Mesendoderm (in vitro differentiated cells): ENCODE measurements at regions not wholly inside any gene's neighbourhood (a gene's known extent, or its start where the extent isn't known, plus 50 kb on each side); places are given as distances from the start of the nearest gene placed in this dataset.
"Not testable (repeated sequence)": the region's sequence is repeated elsewhere in the genome, so short reads cannot be mapped to it uniquely, and the experiment has no call there.

Source experiments
- DNase-seq: peaks from one replicate; pipeline ENCODE4 v3.0.0; 2013
- H2AK5ac ChIP-seq: 2 replicates; pipeline ENCODE4 v1.6.1; 2013; ENCODE audit warnings: low read length, inconsistent platforms
- H2BK120ac ChIP-seq: 2 replicates; pipeline ENCODE4 v1.6.1; 2013; ENCODE audit warnings: low read depth, mild to moderate bottlenecking, low read length, moderate library complexity, mixed read lengths
- H2BK15ac ChIP-seq: replicated peaks from 2 replicates; pipeline ENCODE4 v1.6.1; 2013; ENCODE audit warnings: low read depth, mild to moderate bottlenecking, moderate library complexity
- H2BK5ac ChIP-seq: 2 replicates; pipeline ENCODE4 v1.6.1; 2013; ENCODE audit warnings: low read length, inconsistent platforms
- H3K18ac ChIP-seq: 2 replicates; pipeline ENCODE4 v1.6.1; 2013; ENCODE audit warnings: mild to moderate bottlenecking, low read length, mixed read lengths
- H3K23ac ChIP-seq: one replicate; pipeline ENCODE4 v1.6.1; 2013; ENCODE audit warnings: low read length
- H3K27ac ChIP-seq: 2 replicates; pipeline ENCODE4 v1.5.1; 2013; ENCODE audit warnings: low read depth, mild to moderate bottlenecking, inconsistent platforms, low read length, moderate library complexity
- H3K27me3 ChIP-seq: 2 replicates; pipeline ENCODE4 v1.6.1; 2013; ENCODE audit warnings: low read length, control low read depth, mild to moderate bottlenecking, inconsistent platforms; ENCODE audit not compliant: insufficient read depth, poor library complexity
- H3K36me3 ChIP-seq: 2 replicates; pipeline ENCODE4 v1.6.1; 2013; ENCODE audit warnings: low read length, inconsistent platforms; ENCODE audit not compliant: control insufficient read depth, insufficient read depth
- H3K4ac ChIP-seq: one replicate; pipeline ENCODE4 v1.6.1; 2013; ENCODE audit warnings: low read depth, mild to moderate bottlenecking, low read length, moderate library complexity
- H3K4me1 ChIP-seq: 2 replicates; pipeline ENCODE4 v1.6.1; 2013; ENCODE audit warnings: low read depth, low read length, inconsistent platforms; ENCODE audit not compliant: control insufficient read depth
- H3K4me2 ChIP-seq: 2 replicates; pipeline ENCODE4 v1.6.1; 2013; ENCODE audit warnings: low read length
- H3K4me3 ChIP-seq: 2 replicates; pipeline ENCODE4 v1.5.1; 2013; ENCODE audit warnings: mild to moderate bottlenecking, low read length
- H3K56ac ChIP-seq: one replicate; pipeline ENCODE4 v1.6.1; 2013; ENCODE audit warnings: low read length
- H3K79me1 ChIP-seq: 2 replicates; pipeline ENCODE4 v1.6.1; 2013; ENCODE audit warnings: low read length, inconsistent platforms
- H3K79me2 ChIP-seq: 2 replicates; pipeline ENCODE4 v1.6.1; 2013; ENCODE audit warnings: mild to moderate bottlenecking, low read length; ENCODE audit not compliant: control insufficient read depth, insufficient read depth
- H3K9ac ChIP-seq: 2 replicates; pipeline ENCODE4 v1.6.1; 2013; ENCODE audit warnings: low read length, inconsistent platforms
- H4K5ac ChIP-seq: one replicate; pipeline ENCODE4 v1.6.1; 2013; ENCODE audit warnings: low read length
- H4K8ac ChIP-seq: one replicate; pipeline ENCODE4 v1.6.1; 2013; ENCODE audit warnings: low read depth, mild to moderate bottlenecking, control low read depth, low read length, moderate library complexity
- WGBS: extraction: QIAGEN DNeasy Blood & Tissue Kit; methylation state at CpG from one replicate; pipeline ENCODE4 v1.1.7; 2013; ENCODE audit warnings: low lambda C conversion rate, missing lambda C conversion rate; ENCODE audit not compliant: insufficient coverage; ENCODE audit errors: extremely low coverage; 5-methylcytosine and 5-hydroxymethylcytosine counted together

DNA sequence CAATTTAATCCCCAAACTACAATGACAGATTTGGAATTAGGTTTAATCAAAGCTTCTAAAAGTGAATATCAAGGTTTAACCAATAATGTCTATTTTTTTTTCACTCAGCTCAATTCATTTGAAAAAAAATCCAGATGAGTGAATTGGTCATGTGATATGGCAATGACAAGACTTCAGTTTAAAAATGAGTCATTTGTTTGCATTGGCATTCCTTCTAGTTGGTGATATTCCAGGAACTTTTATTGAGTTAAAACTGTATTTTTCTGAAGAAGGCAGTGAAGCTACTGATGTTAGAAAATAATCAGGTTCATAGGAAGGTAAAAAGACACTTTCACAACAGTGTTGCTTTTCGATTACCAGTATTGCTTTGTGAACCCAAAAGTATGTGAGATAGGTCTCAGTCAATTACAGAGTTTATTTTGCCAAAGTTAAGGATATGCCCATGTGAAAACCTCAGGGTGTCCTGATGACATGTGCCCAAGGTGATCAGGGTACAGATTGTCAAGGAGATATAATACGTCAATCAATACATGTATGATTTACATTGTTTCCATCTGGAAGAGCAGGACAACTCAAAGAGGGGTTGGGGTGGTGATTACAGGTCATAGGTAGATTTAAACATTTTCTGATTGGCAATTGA lies 1214.9 kb downstream of the GALC start:
- no peaks in the 10 kb centered on the region for H3K27me3 ChIP-seq
- H4K5ac ChIP-seq: no peak overlapping the region
- H3K79me2 ChIP-seq: no peaks in the 10 kb centered on the region
- H3K4me1 ChIP-seq: no peaks in the 10 kb centered on the region
- no peak overlapping the region for H3K4me2 ChIP-seq
- no peak overlapping the region for H2BK15ac ChIP-seq
- H2BK120ac ChIP-seq: no peak overlapping the region
- no peak overlapping the region for H3K23ac ChIP-seq
- no peak overlapping the region for H3K27ac ChIP-seq
- H3K4ac ChIP-seq: peak overlapping the region; percentile 70
- no peak overlapping the region for H3K4me3 ChIP-seq
- no peaks in the 10 kb centered on the region for H3K79me1 ChIP-seq
- no peak overlapping the region for H3K56ac ChIP-seq
- no peak overlapping the region for H2BK5ac ChIP-seq
- no peak overlapping the region for H3K18ac ChIP-seq
- DNase-seq: no peak
- H2AK5ac ChIP-seq: no peak overlapping the region
- H4K8ac ChIP-seq: no peak overlapping the region
- no peaks in the 10 kb centered on the region for H3K36me3 ChIP-seq
- H3K9ac ChIP-seq: no peak overlapping the region
- no CpG with 5 or more reads among the region's 2 CpGs for WGBS

DNA sequence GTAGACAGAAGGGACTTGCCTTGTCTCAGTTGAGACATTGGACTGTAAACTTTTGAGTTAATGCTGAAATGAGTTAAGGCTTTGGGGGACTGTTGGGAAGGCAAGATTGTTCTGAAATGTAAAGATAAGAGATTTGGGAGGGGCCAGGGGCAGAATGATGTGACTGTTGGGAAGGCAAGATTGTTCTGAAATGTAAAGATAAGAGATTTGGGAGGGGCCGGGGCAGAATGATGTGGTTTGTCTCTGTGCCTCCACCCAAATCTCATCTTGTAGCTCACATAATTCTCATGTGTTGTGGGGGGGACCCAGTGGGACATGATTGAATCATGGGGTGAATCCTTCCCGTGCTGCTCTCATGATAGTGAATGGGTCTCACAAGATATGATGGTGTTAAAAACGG lies 1217.1 kb downstream of the GALC start:
- H3K4me2 ChIP-seq, H4K8ac ChIP-seq, H3K4me3 ChIP-seq, H3K36me3 ChIP-seq, H3K56ac ChIP-seq, H2BK15ac ChIP-seq, H3K23ac ChIP-seq, H2BK5ac ChIP-seq, H3K18ac ChIP-seq, H2BK120ac ChIP-seq, H3K4ac ChIP-seq, H3K79me2 ChIP-seq, H3K4me1 ChIP-seq, H3K27ac ChIP-seq, H4K5ac ChIP-seq, H3K79me1 ChIP-seq, H3K9ac ChIP-seq, H2AK5ac ChIP-seq, H3K27me3 ChIP-seq, DNase-seq: not testable (repeated sequence)
- WGBS: no CpG with 5 or more reads among the region's 3 CpGs

DNA sequence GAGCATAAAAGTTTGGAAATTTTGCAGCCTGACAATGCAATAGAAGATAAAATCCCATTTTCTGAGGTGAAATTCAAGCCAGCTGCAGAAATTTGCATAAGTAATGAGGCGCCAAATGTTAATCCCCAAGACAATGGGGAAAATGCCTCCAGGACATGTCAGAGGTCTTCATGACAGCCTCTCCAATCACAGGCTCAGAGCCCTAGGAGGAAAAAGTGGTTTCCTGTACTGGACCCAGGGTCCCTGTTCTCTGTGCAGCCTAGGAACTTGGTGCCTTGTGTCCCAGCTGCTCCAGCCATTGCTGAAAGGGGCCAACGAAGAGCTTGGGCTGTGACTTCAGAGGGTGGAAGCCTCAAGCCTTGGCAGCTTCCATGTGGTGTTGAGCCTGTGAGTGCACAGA lies 1218.1 kb downstream of the GALC start:
- WGBS: no CpG with 5 or more reads among the region's 2 CpGs
- H3K4me3 ChIP-seq: no peak overlapping the region
- peak; percentile 76 for DNase-seq
- no peak overlapping the region for H2BK15ac ChIP-seq
- no peaks in the 10 kb centered on the region for H3K4me1 ChIP-seq
- H3K4ac ChIP-seq: no peak overlapping the region
- H3K9ac ChIP-seq: no peak overlapping the region
- H3K79me1 ChIP-seq: no peaks in the 10 kb centered on the region
- no peak overlapping the region for H2AK5ac ChIP-seq
- H2BK5ac ChIP-seq: no peak overlapping the region
- H3K4me2 ChIP-seq: no peak overlapping the region
- H3K27me3 ChIP-seq: no peaks in the 10 kb centered on the region
- H4K8ac ChIP-seq: no peak overlapping the region
- peak overlapping the region; percentile 13 for H3K18ac ChIP-seq
- no peak overlapping the region for H3K27ac ChIP-seq
- no peaks in the 10 kb centered on the region for H3K36me3 ChIP-seq
- H3K56ac ChIP-seq: no peak overlapping the region
- no peaks in the 10 kb centered on the region for H3K79me2 ChIP-seq
- no peak overlapping the region for H3K23ac ChIP-seq
- H4K5ac ChIP-seq: no peak overlapping the region
- no peak overlapping the region for H2BK120ac ChIP-seq

DNA sequence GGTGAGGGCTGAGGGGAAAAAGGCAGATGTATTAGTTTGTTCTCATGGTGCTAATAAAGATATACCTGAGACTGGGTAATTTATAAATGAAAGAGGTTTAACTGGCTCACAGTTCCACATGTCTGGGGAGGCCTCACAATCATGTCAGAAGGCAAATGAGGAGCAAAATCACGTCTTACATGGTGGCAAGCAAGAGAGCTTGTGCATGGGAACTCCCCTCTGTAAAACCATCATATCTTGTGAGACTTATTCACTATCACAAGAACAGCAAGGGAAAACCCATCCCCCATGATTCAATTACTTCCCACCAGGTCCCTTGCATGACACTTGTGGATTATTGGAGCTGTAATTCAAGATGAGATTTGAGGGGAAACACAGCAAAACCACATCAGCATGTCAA lies 1220.9 kb downstream of the GALC start:
- Histone ChIP-seq H4K8ac (no peak overlapping the region), H3K4me3 (no peak overlapping the region), H3K27ac (no peak overlapping the region), H3K56ac (no peak overlapping the region), H3K27me3 (no peaks in the 10 kb centered on the region), H3K18ac (no peak overlapping the region), H2BK5ac (no peak overlapping the region), H3K79me1 (no peaks in the 10 kb centered on the region), H4K5ac (no peak overlapping the region), H2BK15ac (no peak overlapping the region), H2BK120ac (no peak overlapping the region), H3K4ac (no peak overlapping the region), H3K36me3 (no peaks in the 10 kb centered on the region), H2AK5ac (no peak overlapping the region), H3K4me1 (no peaks in the 10 kb centered on the region), H3K9ac (no peak overlapping the region), H3K4me2 (no peak overlapping the region), H3K79me2 (no peaks in the 10 kb centered on the region), H3K23ac (no peak overlapping the region)
- no peak for DNase-seq
- no CpG with 5 or more reads among the region's 1 CpG for WGBS

DNA sequence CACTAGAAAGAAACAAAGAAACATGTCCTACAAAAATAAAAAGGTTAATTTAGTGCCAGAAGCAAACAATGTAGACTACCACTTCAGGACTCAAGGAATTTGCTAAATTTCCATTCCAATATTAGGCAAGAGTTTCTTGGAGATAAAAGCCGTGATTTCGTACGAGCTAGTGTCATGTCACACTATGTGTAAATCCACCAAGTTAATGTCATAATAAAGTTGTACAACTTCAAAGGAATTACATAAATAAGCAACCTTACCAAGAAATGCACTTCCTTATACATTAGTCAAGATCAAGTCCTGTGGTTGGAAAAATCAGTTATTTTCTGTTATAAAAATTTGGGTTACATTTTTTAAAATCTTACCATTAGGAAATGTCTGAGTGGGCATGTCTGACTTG lies 1222.8 kb downstream of the GALC start:
- WGBS: no CpG with 5 or more reads among the region's 3 CpGs
- Histone ChIP-seq H3K18ac (no peak overlapping the region), H4K8ac (no peak overlapping the region), H3K4ac (no peak overlapping the region), H3K27me3 (no peaks in the 10 kb centered on the region), H3K4me3 (no peak overlapping the region), H3K23ac (no peak overlapping the region), H2BK5ac (no peak overlapping the region), H2BK15ac (no peak overlapping the region), H3K4me2 (no peak overlapping the region), H2AK5ac (no peak overlapping the region), H4K5ac (no peak overlapping the region), H3K79me2 (no peaks in the 10 kb centered on the region), H2BK120ac (no peak overlapping the region), H3K79me1 (no peaks in the 10 kb centered on the region), H3K56ac (no peak overlapping the region), H3K9ac (no peak overlapping the region), H3K4me1 (no peaks in the 10 kb centered on the region), H3K36me3 (no peaks in the 10 kb centered on the region), H3K27ac (no peak overlapping the region)
- DNase-seq: no peak

DNA sequence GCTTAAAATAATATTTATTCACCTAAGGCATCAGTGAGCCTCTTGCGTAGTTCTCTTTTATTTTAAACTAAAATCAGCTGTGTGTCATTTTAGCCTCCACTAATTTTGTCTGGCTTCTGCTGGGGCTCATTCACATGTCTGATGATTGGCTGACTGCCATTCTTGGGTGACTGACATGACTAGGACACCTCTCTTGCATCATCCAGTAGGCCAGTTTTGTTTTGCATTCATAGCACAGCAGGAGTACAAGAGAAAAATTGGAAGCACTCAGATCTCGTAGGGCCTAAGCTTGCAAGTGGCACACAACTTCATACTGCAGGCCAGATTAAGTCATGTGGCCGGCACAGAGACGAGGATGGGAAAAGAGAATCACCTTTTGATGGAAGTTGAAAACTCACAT lies 1226.5 kb downstream of the GALC start:
- H3K56ac ChIP-seq: no peak overlapping the region
- H3K27ac ChIP-seq: no peak overlapping the region
- DNase-seq: no peak
- no peak overlapping the region for H2BK15ac ChIP-seq
- H3K36me3 ChIP-seq: no peaks in the 10 kb centered on the region
- no peak overlapping the region for H4K8ac ChIP-seq
- no peak overlapping the region for H4K5ac ChIP-seq
- WGBS: no CpG with 5 or more reads among the region's 4 CpGs
- H3K23ac ChIP-seq: no peak overlapping the region
- H3K4me1 ChIP-seq: no peaks in the 10 kb centered on the region
- no peak overlapping the region for H2AK5ac ChIP-seq
- H3K79me1 ChIP-seq: no peaks in the 10 kb centered on the region
- H3K4me3 ChIP-seq: no peak overlapping the region
- H3K4ac ChIP-seq: no peak overlapping the region
- H2BK120ac ChIP-seq: no peak overlapping the region
- H2BK5ac ChIP-seq: no peak overlapping the region
- H3K18ac ChIP-seq: no peak overlapping the region
- no peak overlapping the region for H3K9ac ChIP-seq
- H3K27me3 ChIP-seq: no peaks in the 10 kb centered on the region
- no peak overlapping the region for H3K4me2 ChIP-seq
- no peaks in the 10 kb centered on the region for H3K79me2 ChIP-seq
